Keratinocyte (primary cell): ENCODE measurements at regions not wholly inside any gene's neighbourhood (a gene's known extent, or its start where the extent isn't known, plus 50 kb on each side); places are given as distances from the start of the nearest gene placed in this dataset.

Experiments used
- DNase-seq: peaks from one replicate; pipeline ENCODE4 v3.0.0-alpha.2; 2011; ENCODE audit warnings: low read depth, missing footprints, low spot score
- FAIRE-seq: peaks from 2 replicates; lab custom pipeline; 2011; peaks lifted over from hg19 to GRCh38; lab: Jason Lieb, UNC
- H2AFZ ChIP-seq: 2 replicates; pipeline ENCODE4 v1.6.0; 2012; ENCODE audit warnings: low read length, control low read depth, inconsistent platforms; ENCODE audit not compliant: control insufficient read depth
- H3K27ac ChIP-seq: 2 replicates; pipeline ENCODE4 v1.5.1; 2011; ENCODE audit warnings: low read length; ENCODE audit not compliant: control insufficient read depth, insufficient read depth
- H3K27me3 ChIP-seq: 3 replicates; pipeline ENCODE4 v1.6.0; 2011; ENCODE audit warnings: low read length; ENCODE audit not compliant: control insufficient read depth, insufficient read depth; ENCODE audit errors: extremely low read depth
- H3K36me3 ChIP-seq, 2 experiments: 2 replicates in 1 of 2; 3 replicates in 1 of 2; pipeline ENCODE4 v1.5.1; 2011; ENCODE audit warnings: low read length in 2 of 2, mild to moderate bottlenecking in 1 of 2; ENCODE audit not compliant: control insufficient read depth in 2 of 2, insufficient read depth in 2 of 2; ENCODE audit errors: extremely low read depth in 1 of 2
- H3K4me1 ChIP-seq: 3 replicates; pipeline ENCODE4 v1.5.1; 2011; ENCODE audit warnings: low read length; ENCODE audit not compliant: control insufficient read depth, insufficient read depth; ENCODE audit errors: extremely low read depth
- H3K4me2 ChIP-seq: 3 replicates; pipeline ENCODE4 v1.6.0; 2011; ENCODE audit warnings: low read depth, low read length; ENCODE audit not compliant: control insufficient read depth, insufficient read depth; ENCODE audit errors: extremely low read depth
- H3K4me3 ChIP-seq, 3 experiments: fragments of 200-600 bp in 1 of 3; sonication (generic) in 1 of 3; 2 replicates in 2 of 3; 3 replicates in 1 of 3; pipeline ENCODE4 v1.5.1; 2011 to 2016; ENCODE audit warnings: low read length in 3 of 3, mild to moderate bottlenecking in 3 of 3, control low read depth in 2 of 3, inconsistent platforms in 1 of 3, low read depth in 1 of 3, mixed read lengths in 1 of 3, mixed run types in 1 of 3, moderate library complexity in 1 of 3; ENCODE audit not compliant: control insufficient read depth in 2 of 3, insufficient read depth in 2 of 3; ENCODE audit errors: extremely low read depth in 1 of 3
- H3K79me2 ChIP-seq: 2 replicates; pipeline ENCODE4 v1.6.0; 2012; ENCODE audit warnings: low read length; ENCODE audit not compliant: control insufficient read depth, insufficient read depth
- H3K9ac ChIP-seq: 3 replicates; pipeline ENCODE4 v1.6.0; 2011; ENCODE audit warnings: low read length; ENCODE audit not compliant: control insufficient read depth, insufficient read depth; ENCODE audit errors: extremely low read depth
- H3K9me1 ChIP-seq: 3 replicates; pipeline ENCODE4 v1.6.0; 2011; ENCODE audit warnings: low read length; ENCODE audit not compliant: control insufficient read depth, insufficient read depth; ENCODE audit errors: extremely low read depth
- H3K9me3 ChIP-seq: 2 replicates; pipeline ENCODE4 v1.5.1; 2012; ENCODE audit warnings: low read depth, low read length; ENCODE audit not compliant: control insufficient read depth
- H4K20me1 ChIP-seq: 3 replicates; pipeline ENCODE4 v1.6.0; 2011; ENCODE audit warnings: low read length; ENCODE audit not compliant: control insufficient read depth, insufficient read depth; ENCODE audit errors: extremely low read depth
- EZH2 ChIP-seq: IDR thresholded peaks from one replicate; pipeline ENCODE4 v1.6.1; 2012; ENCODE audit warnings: inconsistent platforms, mild to moderate bottlenecking, low read length, moderate library complexity
- dilution Hi-C: fragments of 300-500 bp; cut with MboI; formaldehyde crosslinking; loops from one replicate; pipeline ENCODE4 v1.7.0; 2020; ENCODE audit warnings: low sequenced_read_pairs; ENCODE audit not compliant: extremely low pct_ligation_motif_present
- TF ChIP-seq, protein P1 (sequence below), 3 experiments: IDR thresholded peaks in 1 of 3; conservative IDR thresholded peaks in 1 of 3; optimal IDR thresholded peaks in 1 of 3; 2 replicates in 2 of 3; 3 replicates in 1 of 3; pipeline versions ENCODE3 to v1.5.1; 2011; ENCODE audit warnings: low read length in 3 of 3, mild to moderate bottlenecking in 3 of 3, moderate library complexity in 2 of 3, control low read depth in 1 of 3, inconsistent platforms in 1 of 3; ENCODE audit not compliant: insufficient read depth in 2 of 3; ENCODE audit errors: extremely low read depth in 1 of 3

DNA sequence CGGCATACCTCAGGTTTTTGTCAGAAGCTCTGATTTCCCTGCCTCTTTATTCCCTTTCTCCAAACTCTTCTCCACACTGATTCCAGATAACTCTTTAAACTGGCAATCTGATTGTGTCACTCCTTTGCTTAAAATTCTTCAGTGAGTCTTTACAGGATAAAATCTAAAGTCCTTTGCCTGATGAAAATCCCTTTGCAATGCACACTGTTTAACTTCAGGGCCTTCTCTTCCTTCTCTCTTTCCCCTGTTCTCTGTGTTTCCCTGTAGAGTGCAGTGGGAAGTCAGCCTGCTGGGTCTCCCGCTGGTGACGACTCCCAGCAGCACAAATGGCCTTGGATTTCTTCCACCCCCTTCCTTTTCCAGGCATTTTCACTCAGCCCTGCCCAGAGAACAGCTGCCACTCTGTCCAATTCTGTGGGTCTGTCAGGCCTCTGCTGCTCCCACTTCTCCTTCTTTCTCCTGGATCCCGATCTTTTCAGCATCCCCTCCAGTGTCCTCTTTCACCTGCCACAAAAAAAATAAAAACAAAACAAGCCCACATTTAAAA lies 189.9 kb upstream of the NWD2 start:
- FAIRE-seq (no peak), DNase-seq (no peak)
- Histone ChIP-seq H3K27me3 (no peaks in the 10 kb centered on the region), H3K4me1 (no peaks in the 10 kb centered on the region), H3K36me3 (no peaks in the 10 kb centered on the region), H4K20me1 (no peaks in the 10 kb centered on the region), H3K9me1 (no peaks in the 10 kb centered on the region), H3K9me3 (no peaks in the 10 kb centered on the region), H3K9ac (no peak overlapping the region), H3K4me3 (no peak overlapping the region), H3K4me2 (no peak overlapping the region), H3K79me2 (no peaks in the 10 kb centered on the region), H3K27ac (no peak overlapping the region), H2AFZ (no peak overlapping the region)
- dilution Hi-C loops: no loop called here
- no peak for TF ChIP-seq EZH2
- TF ChIP-seq, protein P1, sequence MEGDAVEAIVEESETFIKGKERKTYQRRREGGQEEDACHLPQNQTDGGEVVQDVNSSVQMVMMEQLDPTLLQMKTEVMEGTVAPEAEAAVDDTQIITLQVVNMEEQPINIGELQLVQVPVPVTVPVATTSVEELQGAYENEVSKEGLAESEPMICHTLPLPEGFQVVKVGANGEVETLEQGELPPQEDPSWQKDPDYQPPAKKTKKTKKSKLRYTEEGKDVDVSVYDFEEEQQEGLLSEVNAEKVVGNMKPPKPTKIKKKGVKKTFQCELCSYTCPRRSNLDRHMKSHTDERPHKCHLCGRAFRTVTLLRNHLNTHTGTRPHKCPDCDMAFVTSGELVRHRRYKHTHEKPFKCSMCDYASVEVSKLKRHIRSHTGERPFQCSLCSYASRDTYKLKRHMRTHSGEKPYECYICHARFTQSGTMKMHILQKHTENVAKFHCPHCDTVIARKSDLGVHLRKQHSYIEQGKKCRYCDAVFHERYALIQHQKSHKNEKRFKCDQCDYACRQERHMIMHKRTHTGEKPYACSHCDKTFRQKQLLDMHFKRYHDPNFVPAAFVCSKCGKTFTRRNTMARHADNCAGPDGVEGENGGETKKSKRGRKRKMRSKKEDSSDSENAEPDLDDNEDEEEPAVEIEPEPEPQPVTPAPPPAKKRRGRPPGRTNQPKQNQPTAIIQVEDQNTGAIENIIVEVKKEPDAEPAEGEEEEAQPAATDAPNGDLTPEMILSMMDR (optimal IDR thresholded peaks at IDR 0.05 in 1 of 3, IDR thresholded peaks at IDR 0.05 in 1 of 3, conservative IDR thresholded peaks at IDR 0.05 in 1 of 3; ENCODE audit: extremely low read depth in 1 of 3, insufficient read depth in 2 of 3, low read length in 3 of 3): no peak

DNA sequence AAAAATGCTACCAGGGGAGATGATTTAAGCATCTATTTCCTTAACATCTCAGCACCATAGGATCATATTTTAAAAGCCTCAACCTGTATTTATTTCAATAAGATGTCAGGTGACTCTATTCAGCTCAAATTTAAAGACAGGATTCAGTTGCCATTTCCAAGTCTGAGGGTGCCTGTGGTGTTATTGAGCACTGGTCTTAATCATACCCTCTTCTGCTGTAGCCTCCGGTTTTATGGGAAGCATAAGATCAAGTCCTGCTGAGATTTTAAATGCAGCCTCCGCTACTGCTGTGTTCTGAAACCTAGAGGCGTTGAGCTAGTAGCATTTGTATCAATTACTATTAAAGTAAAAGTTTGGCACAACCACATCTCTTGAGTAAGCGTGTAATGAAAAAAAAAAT lies 185.7 kb upstream of the NWD2 start:
- H3K4me1 ChIP-seq: no peaks in the 10 kb centered on the region
- H3K4me2 ChIP-seq: no peak overlapping the region
- no peaks in the 10 kb centered on the region for H3K9me3 ChIP-seq
- no peaks in the 10 kb centered on the region for H4K20me1 ChIP-seq
- TF ChIP-seq EZH2: no peak
- TF ChIP-seq, protein P1 (optimal IDR thresholded peaks at IDR 0.05 in 1 of 3, IDR thresholded peaks at IDR 0.05 in 1 of 3, conservative IDR thresholded peaks at IDR 0.05 in 1 of 3; ENCODE audit: extremely low read depth in 1 of 3, insufficient read depth in 2 of 3, low read length in 3 of 3): no peak
- H3K79me2 ChIP-seq: no peaks in the 10 kb centered on the region
- H3K27ac ChIP-seq: no peak overlapping the region
- DNase-seq: no peak
- no peaks in the 10 kb centered on the region for H3K36me3 ChIP-seq
- H3K27me3 ChIP-seq: no peaks in the 10 kb centered on the region
- H2AFZ ChIP-seq: no peak overlapping the region
- H3K9me1 ChIP-seq: no peaks in the 10 kb centered on the region
- no peak for FAIRE-seq
- H3K9ac ChIP-seq: no peak overlapping the region
- no peak overlapping the region for H3K4me3 ChIP-seq
- dilution Hi-C loops: no loop called here
